HG03066 (cell line): ENCODE measurements at regions not wholly inside any gene's neighbourhood (a gene's known extent, or its start where the extent isn't known, plus 50 kb on each side); places are given as distances from the start of the nearest gene placed in this dataset.
"Not testable (repeated sequence)": the region's sequence is repeated elsewhere in the genome, so short reads cannot be mapped to it uniquely, and the experiment has no call there.

Experiments used
- ATAC-seq: cut with Tn5 transposase; IDR thresholded peaks from one replicate; pipeline ENCODE4 v1.9.1; 2021; ENCODE audit warnings: low read depth; ENCODE audit not compliant: unreplicated experiment

DNA sequence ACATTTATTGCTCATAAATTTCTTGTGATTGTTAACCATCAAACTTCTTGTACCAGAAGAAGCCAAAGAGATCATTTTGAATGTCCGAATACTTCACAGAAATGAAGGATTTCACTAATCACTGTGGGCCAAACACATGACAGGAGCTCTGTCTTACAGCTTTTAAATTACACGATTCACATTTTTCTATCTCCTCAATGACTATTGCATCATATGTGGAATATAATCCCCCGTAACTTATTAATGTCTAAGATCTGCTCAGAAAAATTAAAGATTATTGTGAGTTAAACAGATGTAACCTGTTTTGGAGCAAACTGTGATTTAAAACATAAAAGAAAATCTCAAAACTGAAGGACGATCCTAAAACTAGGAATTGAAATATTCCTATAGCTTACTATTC is 645.2 kb upstream of the COX7C start:
- no peak for ATAC-seq

DNA sequence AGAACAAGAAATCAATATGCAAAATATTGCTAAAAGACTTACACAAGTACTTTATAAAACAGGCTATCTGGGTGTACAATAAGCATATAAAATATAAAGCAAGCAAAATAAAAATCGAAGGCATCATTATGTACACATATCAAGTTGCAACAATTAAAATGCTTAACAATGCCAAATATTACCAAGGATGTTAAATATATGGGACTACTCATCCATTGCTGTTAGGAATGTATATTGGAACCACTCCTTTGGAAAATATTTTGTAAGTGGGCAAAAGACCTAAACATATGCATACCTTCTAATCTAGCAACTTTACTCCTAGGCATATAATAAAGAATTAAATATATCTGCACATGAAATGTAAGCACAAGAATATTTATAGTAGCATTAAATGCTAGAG is 632.6 kb upstream of the COX7C start:
- no peak for ATAC-seq

DNA sequence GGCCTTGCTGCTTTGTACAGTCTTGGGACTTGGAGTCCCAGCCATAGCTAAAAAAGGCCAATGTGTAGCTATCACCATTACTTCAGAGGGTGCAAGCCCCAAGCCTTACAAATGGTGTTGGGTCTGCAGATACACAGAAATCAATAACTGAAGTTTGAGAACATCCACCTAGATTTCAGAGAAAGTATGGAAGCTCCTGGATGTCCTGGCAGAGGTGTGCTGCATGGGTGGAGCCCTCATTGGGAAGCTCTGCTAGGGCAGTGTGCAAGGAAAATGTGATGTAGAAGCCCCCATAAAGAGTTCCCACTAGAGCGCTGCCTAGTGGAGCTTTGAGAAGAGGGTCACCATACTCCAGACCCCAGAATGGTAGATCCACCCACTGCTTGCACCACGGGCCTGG is 626.7 kb upstream of the COX7C start:
- no peak for ATAC-seq

DNA sequence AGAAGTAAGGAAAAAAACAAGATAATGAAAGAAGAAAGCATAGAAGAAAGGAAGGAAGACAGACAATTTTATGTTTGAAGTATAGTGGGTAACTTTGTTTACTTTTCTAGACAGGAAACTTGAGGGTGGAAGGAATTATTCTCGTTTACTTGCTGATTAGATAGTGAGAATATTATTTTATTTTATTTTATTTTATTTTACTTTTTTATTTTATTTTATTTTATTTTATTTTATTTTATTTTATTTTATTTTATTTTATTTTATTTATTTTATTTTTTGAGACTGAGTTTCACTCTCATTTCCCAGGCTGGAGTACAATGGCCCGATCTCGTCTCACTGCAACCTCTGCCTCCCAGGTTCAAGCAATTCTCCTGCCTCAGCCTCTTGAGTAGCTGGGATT is 623.1 kb upstream of the COX7C start:
- not testable (repeated sequence) for ATAC-seq

DNA sequence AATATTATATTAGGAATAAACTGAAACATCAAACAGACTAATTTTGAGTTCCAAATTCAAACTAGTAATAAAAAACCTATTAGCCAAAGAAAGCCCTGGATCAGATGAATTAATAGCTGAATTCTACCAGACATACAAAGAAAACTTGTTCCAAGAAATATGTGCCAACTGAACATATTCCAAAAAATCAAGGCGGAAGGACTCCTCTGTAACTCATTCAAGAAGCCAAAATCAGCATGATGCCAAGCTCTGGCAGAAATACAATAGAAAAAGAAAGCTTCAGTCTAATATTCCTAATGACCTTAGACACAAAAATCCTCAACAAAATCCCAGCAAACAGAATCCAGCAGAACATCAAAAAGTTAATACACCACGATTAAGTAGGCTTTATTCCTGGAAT is 619.1 kb upstream of the COX7C start:
- ATAC-seq: no peak

DNA sequence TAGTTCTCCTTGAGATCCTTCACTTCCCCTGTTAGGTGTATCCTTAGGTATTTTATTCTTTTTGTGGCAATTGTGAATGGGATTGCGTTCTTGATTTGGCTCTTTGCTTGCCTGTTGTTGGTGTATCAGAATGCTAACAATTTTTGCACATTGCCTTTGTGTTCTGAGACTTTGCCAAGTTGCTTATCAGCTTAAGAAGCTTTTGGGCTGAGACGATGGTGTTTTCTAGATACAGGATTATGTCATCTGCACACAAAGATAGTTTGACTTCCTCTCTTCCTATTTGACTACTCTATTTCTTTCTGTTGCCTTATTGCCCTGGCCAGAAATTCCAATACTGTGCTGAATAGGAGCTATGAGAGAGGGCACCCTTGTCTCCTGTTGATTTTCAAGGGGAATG is 609.4 kb upstream of the COX7C start:
- ATAC-seq: no peak

DNA sequence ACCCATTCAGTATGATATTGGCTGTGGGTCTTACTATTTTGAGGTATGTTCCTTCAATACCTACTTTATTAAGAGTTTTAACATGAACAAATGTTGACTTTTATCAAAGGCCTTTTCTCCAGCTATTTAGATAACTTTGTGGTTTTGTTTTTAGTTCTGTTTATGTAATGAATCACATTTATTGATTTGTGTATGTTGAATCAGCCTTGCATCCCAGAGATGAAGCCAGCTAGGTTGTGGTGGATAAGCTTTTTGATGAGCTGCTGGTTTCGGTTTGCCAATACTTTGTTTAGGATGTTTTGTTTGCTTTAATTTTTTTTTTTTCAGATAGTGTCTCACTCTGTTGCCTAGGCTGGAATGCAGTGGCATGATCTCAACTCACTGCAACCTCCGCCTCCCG is 609.0 kb upstream of the COX7C start:
- no peak for ATAC-seq

DNA sequence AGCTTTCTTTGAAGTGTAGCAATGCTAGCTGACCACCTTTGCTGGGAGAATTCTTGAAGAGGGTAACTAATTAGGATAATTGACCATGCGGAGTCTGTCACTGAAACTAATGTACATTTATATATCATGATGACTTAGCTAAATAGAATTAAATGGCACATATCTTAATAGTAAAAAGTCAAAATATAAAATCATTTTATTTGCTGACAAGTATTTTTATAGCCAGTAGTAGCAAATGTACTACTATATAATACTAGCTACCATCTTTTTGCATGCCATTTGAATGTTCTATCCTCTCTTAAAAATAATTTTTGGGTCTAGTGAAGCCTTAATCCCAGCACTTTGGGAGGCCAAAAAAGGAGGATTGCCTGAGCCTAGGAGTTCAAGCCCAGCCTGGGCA is 605.8 kb upstream of the COX7C start:
- ATAC-seq: no peak

DNA sequence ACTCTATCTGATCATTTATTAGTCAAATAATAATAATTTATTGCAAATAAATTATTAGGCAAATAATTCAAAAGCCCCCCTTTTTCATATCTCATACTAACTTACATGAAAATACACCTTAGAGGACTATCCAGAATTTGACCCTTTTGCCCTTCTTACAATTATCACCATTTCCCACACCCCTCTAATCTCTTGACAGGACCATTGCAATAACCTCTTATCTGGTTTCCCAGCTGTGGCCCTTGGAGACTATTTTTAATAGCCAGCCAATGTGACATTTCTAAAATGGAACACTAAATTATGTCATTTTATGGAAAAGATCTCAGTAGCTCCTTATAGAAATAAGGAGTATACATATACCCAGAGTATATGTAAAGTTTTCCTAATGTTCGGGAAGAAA is 588.4 kb upstream of the COX7C start:
- ATAC-seq: no peak

DNA sequence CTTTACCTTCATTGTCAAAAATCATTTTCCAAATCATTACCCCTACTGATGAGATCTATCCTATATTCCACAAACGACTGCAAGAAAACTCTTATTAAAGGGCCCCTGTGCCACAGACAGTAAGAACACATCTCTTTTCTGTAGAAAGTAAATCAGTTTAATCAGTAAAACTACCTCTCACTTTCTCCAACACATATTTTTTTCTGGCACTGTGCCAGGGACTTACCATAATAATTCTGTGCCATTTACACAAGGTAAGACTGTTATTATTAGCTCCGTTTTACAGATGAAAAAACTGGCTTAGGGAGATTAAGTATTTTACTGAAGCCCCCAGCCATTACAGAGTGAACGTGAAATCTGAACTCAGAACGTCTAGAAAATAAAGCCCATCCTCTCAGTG is 587.0 kb upstream of the COX7C start:
- no peak for ATAC-seq

DNA sequence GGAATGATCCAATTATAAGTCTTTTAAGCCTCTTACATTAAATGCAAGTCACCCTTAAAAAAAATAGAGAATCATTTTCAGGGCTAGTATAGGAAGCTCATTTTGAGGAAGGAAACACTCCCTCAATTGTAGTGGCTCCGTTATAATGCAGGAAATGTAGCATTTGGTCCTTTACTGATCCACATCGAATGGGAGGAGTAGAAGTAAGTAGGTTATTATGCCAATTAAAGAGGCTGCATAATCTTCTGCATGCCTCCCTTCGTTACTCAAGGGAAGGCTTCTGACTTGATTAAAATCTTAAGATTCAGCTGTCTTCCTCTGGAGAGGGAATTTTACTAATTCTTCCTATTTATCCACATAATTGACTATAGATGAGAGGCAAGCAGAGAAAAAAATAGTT is 579.2 kb upstream of the COX7C start:
- ATAC-seq: no peak

DNA sequence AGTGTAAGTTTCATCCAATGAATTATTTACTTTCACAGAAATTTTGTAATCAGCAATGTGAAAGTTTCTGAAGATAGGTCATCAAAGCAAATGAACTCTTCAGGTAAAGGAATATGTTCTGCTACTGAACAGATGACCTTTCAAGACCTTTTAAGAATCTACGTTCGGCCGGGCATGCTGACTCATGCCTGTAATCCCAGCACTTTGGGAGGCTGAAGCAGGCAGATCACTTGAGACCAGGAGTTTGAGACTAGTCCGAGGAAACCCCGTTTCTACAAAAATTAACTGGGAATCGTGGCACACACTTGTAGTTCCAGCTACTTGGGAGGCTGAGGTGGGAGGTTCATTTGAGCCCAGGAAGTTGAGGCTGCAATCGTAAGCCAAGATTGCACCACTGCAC is 578.4 kb upstream of the COX7C start:
- ATAC-seq: no peak

DNA sequence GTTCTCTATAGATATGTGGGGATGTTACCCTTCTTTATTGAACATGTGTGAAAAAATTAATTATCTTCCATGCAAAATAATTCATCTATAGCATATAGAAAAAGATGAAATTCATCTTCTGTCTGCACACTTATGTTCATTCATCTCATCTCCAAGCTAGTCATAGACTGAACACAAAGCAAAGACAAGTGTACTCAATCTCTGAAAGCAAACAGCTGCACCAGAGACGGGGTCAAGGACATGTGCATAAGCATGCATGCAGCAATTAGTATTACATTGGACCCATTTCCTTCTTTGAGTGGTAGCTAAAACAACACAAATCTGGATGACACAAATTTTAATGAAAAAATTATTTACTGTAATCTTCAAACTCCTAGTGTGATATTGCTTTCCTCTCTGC is 547.0 kb upstream of the COX7C start:
- no peak for ATAC-seq

DNA sequence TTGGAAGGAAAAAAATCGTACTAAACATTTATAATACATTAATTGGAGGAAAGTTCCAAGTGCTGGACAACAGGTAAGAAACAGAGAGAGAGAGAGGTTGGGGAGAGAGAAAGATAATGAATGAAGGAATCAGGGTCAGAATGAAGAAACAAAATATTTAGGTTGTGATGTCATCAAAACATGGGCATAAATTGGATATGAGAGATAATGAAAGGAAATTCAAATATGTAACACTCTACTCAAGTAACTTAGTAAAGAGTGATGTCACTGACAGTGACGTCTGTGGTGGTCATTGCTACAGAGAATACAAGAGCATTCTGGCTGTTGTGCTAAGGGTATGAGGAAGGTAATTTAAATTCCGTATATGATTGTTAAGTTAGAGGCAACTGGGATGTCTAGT is 543.4 kb upstream of the COX7C start:
- no peak for ATAC-seq

DNA sequence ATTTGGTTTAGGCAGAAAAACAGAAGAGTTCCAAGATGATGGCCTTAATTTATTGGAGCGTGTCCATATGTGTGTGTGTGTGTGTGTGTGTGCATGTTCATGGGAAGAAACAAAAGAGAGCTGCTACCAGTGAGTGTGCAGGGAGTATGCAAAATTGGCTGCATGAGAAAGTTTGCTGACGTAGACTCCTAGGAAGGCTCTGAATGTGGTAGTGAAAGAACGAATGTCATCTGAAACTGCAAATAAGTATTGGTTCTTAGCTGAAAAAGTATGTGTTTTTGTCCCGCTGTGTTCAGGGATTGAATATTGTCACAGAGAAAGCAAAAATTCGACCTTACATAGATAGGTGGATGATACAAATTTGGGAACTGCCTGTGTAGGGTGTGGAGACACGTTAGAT is 542.6 kb upstream of the COX7C start:
- no peak for ATAC-seq

DNA sequence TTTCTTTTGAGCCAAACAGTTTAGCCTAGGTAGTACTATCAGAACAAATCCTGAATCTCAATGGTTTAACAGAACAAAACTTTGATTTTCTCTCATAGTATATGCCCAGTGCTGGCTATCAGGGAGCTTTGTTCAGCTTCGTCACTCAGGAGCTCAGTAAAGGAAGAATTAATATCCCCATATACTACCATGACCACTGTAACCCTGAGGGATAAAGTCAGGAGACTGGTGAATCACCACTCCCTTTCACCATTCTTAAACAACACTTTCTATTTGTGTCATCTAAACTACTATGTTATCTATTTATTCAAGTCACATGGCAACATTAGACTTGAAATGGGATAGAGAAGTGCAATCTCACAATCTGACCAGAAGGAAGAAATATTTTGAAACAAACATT is 522.6 kb upstream of the COX7C start:
- no peak for ATAC-seq

DNA sequence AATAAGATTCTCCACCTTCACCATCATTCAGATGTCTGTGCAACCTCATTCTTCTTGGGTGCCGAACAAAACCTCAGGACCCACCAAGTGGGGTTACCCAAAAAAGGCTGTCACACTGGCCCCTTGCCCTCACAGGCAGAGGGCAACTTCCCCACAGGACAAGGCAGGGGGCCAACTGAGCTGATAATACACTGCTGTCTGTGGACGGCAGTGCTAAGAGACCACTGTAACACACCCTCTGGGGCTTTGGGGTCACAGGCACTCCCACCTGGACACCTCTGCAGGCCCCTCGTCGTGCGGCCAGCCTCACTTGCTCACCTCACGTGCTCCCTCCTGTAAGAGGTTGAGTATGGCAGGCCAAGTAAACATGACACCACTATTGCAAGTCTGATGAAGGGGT is 515.8 kb upstream of the COX7C start:
- ATAC-seq: no peak

DNA sequence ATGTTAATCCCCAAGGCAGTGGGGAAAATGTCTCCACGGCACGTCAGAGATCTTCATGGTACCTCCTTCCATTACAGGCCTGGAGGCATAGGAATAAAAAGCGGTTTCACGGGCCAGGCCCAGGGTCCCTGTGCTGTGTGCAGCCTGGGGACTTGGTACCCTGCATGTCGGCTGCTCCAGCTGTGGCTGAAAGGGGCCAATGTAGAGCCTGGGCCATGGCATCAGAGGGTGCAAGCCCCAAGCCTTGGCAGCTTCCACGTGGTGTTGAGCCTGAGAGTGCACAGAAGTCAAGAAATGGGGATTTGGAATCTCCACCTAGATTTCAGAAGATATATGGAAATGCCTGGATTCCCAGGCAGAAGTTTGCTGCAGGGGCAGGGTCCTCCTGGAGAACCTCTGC is 508.9 kb upstream of the COX7C start:
- no peak for ATAC-seq

DNA sequence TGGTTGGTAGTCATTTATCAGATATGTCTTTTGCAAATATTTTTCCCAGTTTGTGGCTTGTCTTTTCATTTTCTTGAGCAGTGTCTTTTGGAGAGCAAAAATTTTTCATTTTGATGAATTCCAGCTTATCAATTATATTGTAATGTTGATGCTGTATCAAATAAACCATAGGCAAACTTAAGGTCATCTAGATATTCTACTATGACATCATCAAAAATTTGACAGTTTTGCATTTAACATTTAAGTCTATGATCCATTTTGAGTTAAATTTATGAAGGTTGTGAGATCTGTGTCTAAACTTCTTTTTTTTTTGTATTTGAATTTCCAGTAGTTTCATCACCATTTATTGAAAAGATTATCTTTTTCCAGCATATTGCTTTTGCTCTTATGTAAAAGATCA is 505.5 kb upstream of the COX7C start:
- ATAC-seq: no peak

DNA sequence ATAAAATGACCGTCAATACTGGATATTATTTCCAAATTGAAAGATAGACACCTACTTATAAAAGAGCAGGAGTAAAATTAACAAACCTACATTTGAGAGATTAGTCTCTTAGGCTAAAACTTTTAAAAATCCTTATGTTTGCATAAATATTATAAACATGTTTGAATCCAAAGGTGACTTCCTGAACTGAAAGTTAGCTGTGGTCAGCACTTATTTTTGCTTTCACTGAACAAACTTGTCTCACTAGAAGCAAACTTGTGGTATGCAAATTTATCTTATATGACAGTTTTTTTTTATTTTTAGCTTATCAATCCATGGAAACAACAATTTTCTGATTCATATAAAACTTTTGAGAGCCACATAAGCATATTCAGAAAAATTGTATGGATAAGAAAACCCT is 502.6 kb upstream of the COX7C start:
- no peak for ATAC-seq

DNA sequence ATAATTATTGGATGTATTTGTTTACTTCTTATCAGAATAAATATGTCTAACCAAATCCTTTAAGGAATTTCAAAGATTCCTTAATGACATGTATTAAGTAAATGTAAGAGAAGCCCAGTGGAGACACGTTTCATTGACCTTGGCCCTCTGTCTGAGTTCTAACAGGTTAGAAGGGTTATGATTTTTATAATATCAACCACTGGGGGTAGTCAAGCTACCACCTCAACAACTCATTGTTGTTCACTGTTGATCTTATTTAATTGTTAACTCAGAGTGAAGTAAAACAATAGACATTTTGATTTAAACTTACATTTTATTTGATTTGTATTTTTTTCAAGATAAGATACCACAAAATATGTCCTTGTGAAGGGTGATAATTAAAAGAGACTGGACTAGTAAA is 499.2 kb upstream of the COX7C start:
- ATAC-seq: peak; percentile 67

DNA sequence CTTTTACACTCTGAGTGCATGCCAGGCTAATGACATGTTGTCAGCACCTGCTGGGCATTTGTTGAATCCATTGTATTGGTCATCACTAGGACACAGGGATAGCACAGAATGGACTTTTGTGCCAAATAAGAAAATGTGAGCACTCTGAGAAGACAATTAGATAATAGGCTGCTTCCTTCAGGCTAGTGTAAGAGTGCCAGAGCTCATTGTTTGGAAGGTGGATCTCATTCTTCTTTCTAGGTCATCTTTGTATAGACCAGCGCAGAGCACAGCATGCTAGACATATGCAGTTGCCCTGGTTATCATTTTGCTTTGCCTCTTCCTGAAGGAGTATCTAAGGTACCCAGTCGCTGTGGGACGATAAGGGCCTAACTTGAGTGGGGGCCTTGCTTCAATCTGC is 493.4 kb upstream of the COX7C start:
- ATAC-seq: no peak

DNA sequence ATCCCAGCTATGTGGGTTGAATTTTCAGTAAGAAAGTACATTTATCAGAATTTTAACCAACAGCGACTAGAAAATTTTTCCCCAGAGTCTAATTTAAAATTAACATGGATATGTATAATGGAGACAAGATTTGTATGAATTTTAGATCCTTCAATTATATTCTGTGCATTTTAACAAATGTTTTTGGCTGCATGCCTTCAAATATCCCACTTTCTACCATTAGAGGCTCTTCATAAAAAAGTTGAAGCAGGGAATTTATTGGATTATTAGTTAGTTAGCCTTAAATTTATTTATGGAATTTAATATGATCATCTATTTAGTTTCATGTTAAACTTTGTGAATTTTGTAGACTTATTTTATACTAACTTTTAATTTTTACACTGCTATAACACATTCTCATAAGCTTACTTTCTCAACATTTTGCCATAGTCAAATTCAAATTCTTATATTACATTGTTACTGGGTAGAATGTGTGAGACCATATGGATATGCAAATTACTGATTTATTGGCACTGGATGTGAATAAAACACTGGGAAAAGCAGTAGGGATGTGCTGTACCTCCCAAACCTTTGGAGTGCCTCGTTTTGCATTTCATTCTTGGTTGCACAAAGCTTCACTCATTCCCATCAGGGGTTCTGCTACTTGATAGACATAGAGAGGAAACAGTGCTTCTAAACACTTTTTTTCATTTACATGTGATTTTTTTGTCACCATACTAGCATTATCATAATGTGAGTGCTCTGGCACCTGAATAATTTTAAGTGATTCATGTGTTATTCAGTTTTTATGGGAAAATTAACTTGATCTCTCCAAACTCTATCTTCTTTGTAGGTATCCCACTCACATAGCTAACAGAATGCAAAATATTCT is 491.8 kb upstream of the COX7C start:
- ATAC-seq: no peak
